Activated CD4-positive, alpha-beta memory T cell treated with anti-CD3 and anti-CD28 coated beads for 36 hours (primary cell): ENCODE measurements at regions not wholly inside any gene's neighbourhood (a gene's known extent, or its start where the extent isn't known, plus 50 kb on each side); places are given as distances from the start of the nearest gene placed in this dataset.

Source experiments
- CTCF ChIA-PET: fragments of 350-600 bp; sonication (Branson Sonifier 250); formaldehyde crosslinking; loops from one replicate; lab custom pipeline; 2021; ENCODE audit warnings: antibody characterized with exemption, inconsistent platforms; lab: Charles Lee
- POLR2A ChIA-PET: fragments of 350-600 bp; sonication (Branson Sonifier 250); formaldehyde crosslinking; loops from one replicate; lab custom pipeline; 2021; ENCODE audit warnings: antibody characterized with exemption; lab: Charles Lee
- DNase-seq: peaks from one replicate; pipeline ENCODE4 v3.0.0-alpha.2; 2020
- H3K27ac Mint-ChIP-seq: one replicate; pipeline ENCODE4 v1.8.0; 2021; ENCODE audit warnings: mixed read lengths
- H3K27me3 Mint-ChIP-seq: one replicate; pipeline ENCODE4 v1.8.0; 2021; ENCODE audit warnings: mixed read lengths
- H3K36me3 Mint-ChIP-seq: one replicate; pipeline ENCODE4 v1.8.0; 2021; ENCODE audit warnings: mixed read lengths
- H3K4me1 Mint-ChIP-seq: one replicate; pipeline ENCODE4 v1.8.0; 2021; ENCODE audit warnings: low read depth, mixed read lengths
- H3K4me3 Mint-ChIP-seq: one replicate; pipeline ENCODE4 v1.8.0; 2021; ENCODE audit warnings: mild to moderate bottlenecking, mixed read lengths
- H3K9me3 Mint-ChIP-seq: one replicate; pipeline ENCODE4 v1.8.0; 2021; ENCODE audit warnings: mixed read lengths
- intact Hi-C: fragments of 100-400 bp; cut with micrococcal nuclease; formaldehyde crosslinking; loops from one replicate; pipeline ENCODE4 v1.15.1; 2023

- Mint-ChIP-seq H3K4me3 (no peak overlapping the region), H3K27me3 (no peaks in the 10 kb centered on the region), H3K27ac (no peak overlapping the region), H3K9me3 (peaks cover 6% of the 10 kb centered on the region), H3K36me3 (no peaks in the 10 kb centered on the region), H3K4me1 (no peaks in the 10 kb centered on the region)
- ChIA-PET CTCF (no interaction called here), POLR2A (no interaction called here)
- intact Hi-C loops: no loop called here
- no peak for DNase-seq
These were observed 238.4 kb upstream of the MEOX2 start for GRCh38 chr7:15924910-15925309.

DNA sequence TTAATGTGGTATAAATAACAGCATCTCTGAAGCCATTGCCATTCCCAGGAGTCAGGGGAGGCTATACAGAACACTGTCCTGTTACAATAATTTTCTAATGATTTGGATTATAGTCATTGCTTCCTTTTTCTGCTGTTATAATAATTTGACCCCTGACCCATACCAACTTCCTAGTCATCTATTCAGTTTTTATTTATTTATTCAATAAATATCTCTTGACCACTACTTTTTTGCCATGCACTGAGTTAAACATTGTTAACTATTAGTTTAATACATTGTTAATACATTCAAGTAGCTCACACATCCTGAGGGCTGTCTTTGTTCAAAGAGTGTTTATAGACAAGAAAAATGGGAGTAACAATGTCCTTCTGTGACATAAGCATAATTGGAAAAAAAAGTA, 235.5 kb upstream of the MEOX2 start:
- no peaks in the 10 kb centered on the region for H3K36me3 Mint-ChIP-seq
- no peak for DNase-seq
- no peak overlapping the region for H3K27ac Mint-ChIP-seq
- ChIA-PET POLR2A (no interaction called here), CTCF (no interaction called here)
- H3K4me3 Mint-ChIP-seq: no peak overlapping the region
- no peaks in the 10 kb centered on the region for H3K27me3 Mint-ChIP-seq
- H3K4me1 Mint-ChIP-seq: no peaks in the 10 kb centered on the region
- peaks cover 2% of the 10 kb centered on the region for H3K9me3 Mint-ChIP-seq
- intact Hi-C loops: no loop called here

- intact Hi-C loops: no loop called here
- Mint-ChIP-seq H3K27ac (no peak overlapping the region), H3K27me3 (no peaks in the 10 kb centered on the region), H3K4me3 (no peak overlapping the region), H3K36me3 (no peaks in the 10 kb centered on the region), H3K9me3 (peaks cover 2% of the 10 kb centered on the region), H3K4me1 (no peaks in the 10 kb centered on the region)
- ChIA-PET CTCF (no interaction called here), POLR2A (no interaction called here)
- DNase-seq: no peak
These were observed 235.1 kb upstream of the MEOX2 start for GRCh38 chr7:15921576-15921975.

DNA sequence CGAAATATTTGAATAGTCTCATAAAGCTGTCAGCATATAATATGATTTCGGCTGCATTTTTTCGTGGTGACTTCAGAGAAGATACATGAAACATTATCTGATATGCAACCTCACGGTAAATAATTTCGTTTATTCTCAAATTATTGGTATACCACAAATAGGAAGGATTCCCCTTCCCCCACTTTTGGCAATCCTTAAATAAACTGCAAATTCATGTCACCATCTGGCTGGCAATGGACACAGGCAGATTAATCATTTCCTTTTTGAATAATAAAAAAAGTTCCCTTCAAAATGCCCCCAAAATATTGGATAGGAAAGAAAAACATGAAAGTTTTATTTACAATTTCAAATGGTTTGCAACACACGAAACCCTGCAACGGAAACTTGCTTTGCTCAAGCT, 234.5 kb upstream of the MEOX2 start:
- CTCF ChIA-PET: no interaction called here
- no peak for DNase-seq
- POLR2A ChIA-PET: no interaction called here
- H3K4me1 Mint-ChIP-seq: no peaks in the 10 kb centered on the region
- intact Hi-C loops: no loop called here
- H3K4me3 Mint-ChIP-seq: no peak overlapping the region
- H3K9me3 Mint-ChIP-seq: peaks cover 2% of the 10 kb centered on the region
- H3K27me3 Mint-ChIP-seq: no peaks in the 10 kb centered on the region
- no peaks in the 10 kb centered on the region for H3K36me3 Mint-ChIP-seq
- H3K27ac Mint-ChIP-seq: no peak overlapping the region

DNA sequence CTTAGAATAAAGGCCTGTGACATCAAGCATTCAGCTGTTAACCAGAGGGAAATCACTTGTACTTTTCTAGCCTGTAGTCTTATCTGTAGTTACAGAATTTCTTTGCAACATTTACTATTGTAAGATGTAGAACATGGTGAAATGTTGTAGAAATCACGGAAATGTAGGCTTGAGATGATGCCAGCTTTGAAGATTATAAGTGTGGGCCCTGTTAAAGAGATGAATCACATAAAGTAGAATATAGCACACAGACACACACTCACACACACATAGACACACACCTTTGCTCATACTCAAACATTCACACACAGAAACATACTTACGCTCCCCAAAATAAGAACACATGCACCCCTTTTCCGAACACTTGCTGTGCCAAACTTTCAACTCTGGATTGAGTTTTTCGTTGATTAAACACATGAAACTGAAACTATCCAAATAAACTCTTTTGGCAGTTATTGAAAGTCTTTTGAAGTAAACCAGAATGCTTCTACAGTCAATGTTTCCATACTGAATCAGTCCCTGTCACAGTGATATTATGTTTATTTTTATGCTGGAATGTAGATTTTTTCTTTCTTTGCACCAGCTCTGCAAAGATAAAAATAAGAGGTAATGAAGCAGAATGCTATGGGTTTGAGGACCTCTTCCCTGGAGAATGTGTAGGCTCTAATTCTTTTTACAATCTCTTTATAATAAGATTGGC, 230.3 kb upstream of the MEOX2 start:
- no peak for DNase-seq
- H3K36me3 Mint-ChIP-seq: no peaks in the 10 kb centered on the region
- CTCF ChIA-PET: no interaction called here
- no peaks in the 10 kb centered on the region for H3K4me1 Mint-ChIP-seq
- intact Hi-C loops: no loop called here
- H3K4me3 Mint-ChIP-seq: no peak overlapping the region
- POLR2A ChIA-PET: no interaction called here
- H3K27ac Mint-ChIP-seq: no peak overlapping the region
- peaks cover 2% of the 10 kb centered on the region for H3K9me3 Mint-ChIP-seq
- H3K27me3 Mint-ChIP-seq: no peaks in the 10 kb centered on the region

- intact Hi-C loops: no loop called here
- H3K36me3 Mint-ChIP-seq: no peaks in the 10 kb centered on the region
- ChIA-PET CTCF (no interaction called here), POLR2A (no interaction called here)
- peaks cover 2% of the 10 kb centered on the region for H3K9me3 Mint-ChIP-seq
- H3K27ac Mint-ChIP-seq: no peak overlapping the region
- no peaks in the 10 kb centered on the region for H3K4me1 Mint-ChIP-seq
- no peak overlapping the region for H3K4me3 Mint-ChIP-seq
- H3K27me3 Mint-ChIP-seq: no peaks in the 10 kb centered on the region
- DNase-seq: no peak
These were observed 229.3 kb upstream of the MEOX2 start for GRCh38 chr7:15915686-15916293.

GRCh38 chr7:15914611-15915010, 228.1 kb upstream of the MEOX2 start:
- no peaks in the 10 kb centered on the region for H3K36me3 Mint-ChIP-seq
- H3K27ac Mint-ChIP-seq: no peak overlapping the region
- H3K4me3 Mint-ChIP-seq: no peak overlapping the region
- CTCF ChIA-PET: no interaction called here
- intact Hi-C loops: no loop called here
- H3K4me1 Mint-ChIP-seq: no peaks in the 10 kb centered on the region
- H3K9me3 Mint-ChIP-seq: peaks cover 2% of the 10 kb centered on the region
- H3K27me3 Mint-ChIP-seq: no peaks in the 10 kb centered on the region
- POLR2A ChIA-PET: no interaction called here
- no peak for DNase-seq

- H3K9me3 Mint-ChIP-seq: no peaks in the 10 kb centered on the region
- CTCF ChIA-PET: no interaction called here
- POLR2A ChIA-PET: no interaction called here
- intact Hi-C loops: no loop called here
- no peak overlapping the region for H3K4me3 Mint-ChIP-seq
- H3K27me3 Mint-ChIP-seq: no peaks in the 10 kb centered on the region
- H3K36me3 Mint-ChIP-seq: no peaks in the 10 kb centered on the region
- no peak for DNase-seq
- no peak overlapping the region for H3K27ac Mint-ChIP-seq
- no peaks in the 10 kb centered on the region for H3K4me1 Mint-ChIP-seq
These were observed 220.0 kb upstream of the MEOX2 start for GRCh38 chr7:15906436-15906835.

DNA sequence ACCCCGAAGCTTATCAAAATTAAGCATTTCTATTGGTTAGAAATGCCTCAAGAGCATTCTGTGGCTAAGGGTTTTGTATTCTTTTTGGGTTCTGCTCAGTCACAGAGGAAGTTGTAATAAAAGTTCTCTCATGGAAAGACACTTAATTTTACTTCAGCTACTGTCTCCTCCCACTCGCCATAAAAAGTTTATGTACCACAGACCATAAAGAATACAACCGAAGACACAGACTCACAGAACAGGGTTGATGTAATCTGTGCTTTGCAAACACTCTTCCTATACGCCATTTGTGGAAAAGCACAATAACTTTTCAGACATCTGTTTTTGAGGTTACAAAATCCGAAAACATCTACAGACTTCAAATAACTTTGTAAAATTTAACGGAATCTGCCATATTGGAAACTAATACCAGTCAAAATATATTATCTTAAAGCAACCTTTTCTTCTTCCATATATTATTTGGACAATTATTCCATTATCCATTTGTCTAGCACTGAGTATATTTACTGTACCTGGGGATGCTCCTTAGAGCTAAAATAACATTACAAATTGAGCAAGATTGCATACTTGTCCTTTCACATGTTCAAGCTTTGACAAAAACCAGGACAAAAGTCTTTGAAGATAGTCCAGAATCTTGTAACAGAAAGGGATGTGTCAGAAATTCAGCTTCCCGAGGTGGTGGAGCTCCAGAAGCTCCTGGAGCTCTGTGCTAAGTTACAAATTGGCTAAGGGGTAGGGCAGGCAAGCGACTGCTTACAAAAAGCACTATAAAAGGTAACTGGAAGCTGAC, 219.0 kb upstream of the MEOX2 start:
- POLR2A ChIA-PET: no interaction called here

GRCh38 chr7:15891151-15891881, 204.8 kb upstream of the MEOX2 start:
- Mint-ChIP-seq H3K36me3 (no peaks in the 10 kb centered on the region), H3K27me3 (no peaks in the 10 kb centered on the region), H3K4me1 (no peaks in the 10 kb centered on the region), H3K27ac (no peak overlapping the region), H3K4me3 (no peak overlapping the region), H3K9me3 (peaks cover 10% of the 10 kb centered on the region)
- ChIA-PET POLR2A (no interaction called here), CTCF (interaction anchor here (0.7 kb wide), 1 partner anchor 163 kb away, joined by 4 read pairs; no protein-coding TSS in a partner anchor)
- intact Hi-C loops: no loop called here
- no peak for DNase-seq

More for the DNA sequence above, 219.0 kb upstream of the MEOX2 start:
- intact Hi-C loops: no loop called here
- no peak for DNase-seq
- Mint-ChIP-seq H3K27me3 (no peaks in the 10 kb centered on the region), H3K4me3 (no peak overlapping the region), H3K36me3 (no peaks in the 10 kb centered on the region), H3K27ac (no peak overlapping the region), H3K4me1 (no peaks in the 10 kb centered on the region), H3K9me3 (no peaks in the 10 kb centered on the region)
- CTCF ChIA-PET: no interaction called here

GRCh38 chr7:15889507-15889906, 203.0 kb upstream of the MEOX2 start:
- H3K27me3 Mint-ChIP-seq: no peaks in the 10 kb centered on the region
- DNase-seq: no peak
- ChIA-PET CTCF (no interaction called here), POLR2A (no interaction called here)
- H3K4me3 Mint-ChIP-seq: no peak overlapping the region
- no peaks in the 10 kb centered on the region for H3K4me1 Mint-ChIP-seq
- intact Hi-C loops: no loop called here
- no peaks in the 10 kb centered on the region for H3K36me3 Mint-ChIP-seq
- H3K9me3 Mint-ChIP-seq: peaks cover 6% of the 10 kb centered on the region
- H3K27ac Mint-ChIP-seq: no peak overlapping the region

- DNase-seq: no peak
- no peaks in the 10 kb centered on the region for H3K27me3 Mint-ChIP-seq
- ChIA-PET POLR2A (no interaction called here), CTCF (no interaction called here)
- H3K4me3 Mint-ChIP-seq: no peak overlapping the region
- H3K4me1 Mint-ChIP-seq: no peaks in the 10 kb centered on the region
- H3K36me3 Mint-ChIP-seq: no peaks in the 10 kb centered on the region
- intact Hi-C loops: no loop called here
- no peak overlapping the region for H3K27ac Mint-ChIP-seq
- peaks cover 2% of the 10 kb centered on the region for H3K9me3 Mint-ChIP-seq
These were observed 201.6 kb upstream of the MEOX2 start for GRCh38 chr7:15888090-15888489.
